Epithelial cell of esophagus (primary cell): ENCODE measurements at regions not wholly inside any gene's neighbourhood (a gene's known extent, or its start where the extent isn't known, plus 50 kb on each side); places are given as distances from the start of the nearest gene placed in this dataset.

Experiments used
- DNase-seq: peaks from one replicate; pipeline ENCODE4 v3.0.0; 2010; ENCODE audit warnings: low read depth
- H3K4me3 ChIP-seq: 2 replicates; pipeline ENCODE4 v1.5.1; 2011; ENCODE audit warnings: mild to moderate bottlenecking, low read length, control low read depth
- CTCF ChIP-seq: IDR thresholded peaks from 2 replicates; pipeline ENCODE4 v1.5.1; 2011; ENCODE audit warnings: low read depth, mild to moderate bottlenecking, low read length, control low read depth, inconsistent platforms; ENCODE audit not compliant: insufficient read depth; ENCODE audit errors: missing control alignments

GRCh38 chr6:125485757-125486156, 184.0 kb upstream of the HDDC2 start:
- TF ChIP-seq CTCF: no peak
- no peak for DNase-seq
- H3K4me3 ChIP-seq: no peak overlapping the region

- H3K4me3 ChIP-seq: no peak overlapping the region
- TF ChIP-seq CTCF: no peak
- DNase-seq: no peak
Observed at GRCh38 chr6:125486881-125487280, 185.1 kb upstream of the HDDC2 start.

- no peak for TF ChIP-seq CTCF
- DNase-seq: no peak
- no peak overlapping the region for H3K4me3 ChIP-seq
Observed at GRCh38 chr6:125489579-125490285, 188.0 kb upstream of the HDDC2 start.

- no peak for TF ChIP-seq CTCF
- no peak for DNase-seq
- no peak overlapping the region for H3K4me3 ChIP-seq
Observed at GRCh38 chr6:125491860-125492618, 190.3 kb upstream of the HDDC2 start.

GRCh38 chr6:125498606-125499005, 196.8 kb upstream of the HDDC2 start:
- DNase-seq: no peak
- TF ChIP-seq CTCF: no peak

GRCh38 chr6:125499535-125499934, 197.8 kb upstream of the HDDC2 start:
- no peak for TF ChIP-seq CTCF
- DNase-seq: no peak

More at GRCh38 chr6:125498606-125499005, 196.8 kb upstream of the HDDC2 start:
- no peak overlapping the region for H3K4me3 ChIP-seq

More at GRCh38 chr6:125499535-125499934, 197.8 kb upstream of the HDDC2 start:
- no peak overlapping the region for H3K4me3 ChIP-seq
